GM19023 (cell line): ENCODE measurements at regions not wholly inside any gene's neighbourhood (a gene's known extent, or its start where the extent isn't known, plus 50 kb on each side); places are given as distances from the start of the nearest gene placed in this dataset.
"Not testable (repeated sequence)": the region's sequence is repeated elsewhere in the genome, so short reads cannot be mapped to it uniquely, and the experiment has no call there.

ENCODE experiments used
- ATAC-seq: cut with Tn5 transposase; IDR thresholded peaks from one replicate; pipeline ENCODE4 v1.9.1; 2021; ENCODE audit warnings: mild to moderate bottlenecking, moderate library complexity; ENCODE audit not compliant: unreplicated experiment

GRCh38 chr16:64085296-64085695, 1036.6 kb downstream of the CDH11 start:
- no peak for ATAC-seq

DNA sequence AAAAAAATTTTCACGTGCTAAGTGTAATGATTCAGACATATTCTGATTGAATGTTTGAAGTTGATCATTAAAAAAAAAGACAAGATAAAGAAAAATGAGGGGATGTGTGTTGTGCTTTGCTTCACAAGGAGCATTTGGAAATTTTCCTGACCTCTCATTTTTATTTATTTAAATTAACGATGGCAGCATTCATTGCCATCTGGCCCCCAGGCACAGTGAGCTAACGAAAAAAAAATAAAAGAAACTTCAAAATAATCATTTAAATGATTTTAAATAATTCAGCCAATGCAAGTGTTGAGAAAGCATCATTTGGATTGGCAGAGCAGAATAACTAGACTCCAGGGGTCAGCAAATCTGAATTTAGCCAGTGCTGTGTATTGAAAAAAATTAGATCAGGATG, 1037.2 kb downstream of the CDH11 start:
- ATAC-seq = no peak

DNA sequence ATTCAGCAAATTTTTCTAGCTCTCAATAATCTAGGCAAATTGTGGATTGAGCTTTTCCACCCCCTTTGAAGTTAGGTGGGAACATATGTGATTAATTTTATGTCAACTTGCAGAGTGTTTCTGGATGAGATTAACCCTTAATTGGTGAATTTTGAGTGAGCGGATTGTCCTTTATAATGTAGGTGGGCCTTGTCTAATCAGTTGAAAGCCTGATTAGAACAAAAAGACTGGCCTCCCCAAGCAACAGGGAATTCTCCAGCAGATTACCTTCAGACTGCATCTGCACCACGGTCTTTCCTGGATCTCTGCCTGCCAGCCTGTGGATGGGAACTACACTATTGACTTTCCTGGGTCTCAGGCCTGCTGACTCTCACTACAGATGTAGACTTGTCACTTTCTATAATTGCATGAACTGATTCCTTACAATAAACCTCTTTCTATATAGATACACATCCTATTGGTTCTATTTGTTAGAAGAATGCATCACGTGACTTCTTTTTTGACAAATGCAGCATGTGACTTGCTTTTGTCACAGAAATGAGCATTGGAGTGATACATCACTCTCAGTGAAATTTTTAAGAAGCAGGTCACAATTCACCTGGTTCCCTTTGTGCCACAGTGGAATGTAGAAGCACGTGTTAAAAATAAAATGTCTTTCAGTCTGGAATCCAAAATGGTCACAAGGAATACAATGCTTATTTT, 1038.3 kb downstream of the CDH11 start:
- ATAC-seq = no peak

- no peak for ATAC-seq
These were observed 1044.6 kb downstream of the CDH11 start for GRCh38 chr16:64077242-64077641.

DNA sequence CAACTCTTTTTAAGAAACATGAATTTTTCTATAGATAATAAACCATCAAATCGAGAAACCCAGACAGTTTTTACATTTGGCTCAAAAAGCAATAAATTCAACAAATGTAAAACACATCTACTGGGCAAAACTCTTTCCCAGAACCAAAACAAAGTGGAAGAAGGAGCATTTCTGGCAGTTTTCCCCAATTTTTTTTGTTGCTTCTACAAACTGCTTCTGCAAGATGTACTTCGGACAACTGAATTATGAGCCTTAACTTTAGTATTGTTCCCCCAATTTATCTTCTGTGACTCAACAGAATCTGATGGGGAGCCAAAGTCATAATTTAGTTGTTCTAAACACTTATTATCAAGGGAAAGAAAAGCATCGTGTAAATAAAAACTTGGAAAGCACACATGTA, 1047.2 kb downstream of the CDH11 start:
- no peak for ATAC-seq

DNA sequence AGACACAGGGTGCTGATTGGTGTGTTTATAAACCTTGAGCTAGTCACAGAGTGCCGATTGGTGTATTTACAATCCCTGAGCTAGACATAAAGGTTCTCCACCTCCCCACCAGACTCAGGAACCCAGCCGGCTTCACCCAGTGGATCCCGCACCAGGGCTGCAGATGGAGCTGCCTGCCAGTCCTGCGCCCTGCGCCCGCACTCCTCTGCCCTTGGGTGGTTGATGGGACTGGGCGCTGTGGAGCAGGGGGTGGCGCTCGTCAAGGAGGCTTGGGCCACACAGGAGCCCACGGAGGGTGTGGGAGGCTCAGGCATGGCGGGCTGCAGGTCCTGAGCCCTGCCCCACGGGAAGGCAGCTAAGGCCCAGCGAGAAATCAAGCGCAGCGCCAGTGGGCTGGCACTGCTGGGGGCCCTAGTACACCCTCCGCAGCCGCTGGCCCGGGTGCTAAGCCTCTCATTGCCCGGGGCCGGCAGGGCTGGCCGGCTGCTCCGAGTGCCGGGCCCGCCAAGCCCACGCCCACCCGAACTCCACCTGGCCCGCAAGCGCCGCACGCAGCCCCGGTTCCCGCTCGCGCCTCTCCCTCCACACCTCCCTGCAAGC, 1049.6 kb downstream of the CDH11 start:
- ATAC-seq = not testable (repeated sequence)

DNA sequence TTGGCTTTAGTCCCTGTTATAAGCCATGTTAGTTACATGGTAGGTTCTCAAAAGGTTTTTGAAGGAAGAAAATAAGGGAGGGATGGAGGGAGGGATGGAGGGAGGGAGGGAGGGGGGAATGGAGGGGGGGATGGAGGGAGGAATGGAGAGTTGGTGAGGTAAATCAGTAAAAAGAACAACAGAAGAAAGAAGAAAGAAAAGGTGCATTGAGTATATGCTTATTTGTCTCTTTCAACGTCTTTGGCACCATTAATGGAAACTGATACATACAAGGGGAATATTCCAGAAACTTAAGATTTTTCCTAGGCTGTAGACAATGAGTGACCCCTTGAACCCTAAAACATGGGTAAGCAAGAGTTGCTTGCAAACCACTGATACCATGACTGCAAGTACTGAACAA, 1056.3 kb downstream of the CDH11 start:
- no peak for ATAC-seq

- no peak for ATAC-seq
These were observed 1060.2 kb downstream of the CDH11 start for GRCh38 chr16:64061621-64062020.

GRCh38 chr16:64060631-64061030, 1061.2 kb downstream of the CDH11 start:
- ATAC-seq = no peak

GRCh38 chr16:64058685-64059084, 1063.2 kb downstream of the CDH11 start:
- no peak for ATAC-seq

DNA sequence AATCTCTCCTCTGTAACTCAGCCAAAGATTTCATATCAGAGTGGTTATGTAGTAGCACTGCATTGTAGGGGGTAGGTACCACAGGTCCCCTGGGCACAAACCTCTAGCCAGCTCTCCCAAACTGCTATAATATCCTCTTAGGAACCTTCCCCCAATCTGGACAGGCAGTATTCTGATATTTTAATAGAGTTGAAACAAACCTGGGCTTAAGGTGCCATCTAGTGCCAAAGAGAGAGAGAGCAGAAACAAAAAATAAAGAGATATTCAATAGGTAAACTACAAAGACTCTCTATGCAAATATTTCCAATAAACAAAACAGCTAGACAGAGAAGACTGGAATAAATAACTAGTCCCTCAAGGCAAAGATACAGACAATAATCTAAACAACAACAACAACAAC, 1070.0 kb downstream of the CDH11 start:
- no peak for ATAC-seq

DNA sequence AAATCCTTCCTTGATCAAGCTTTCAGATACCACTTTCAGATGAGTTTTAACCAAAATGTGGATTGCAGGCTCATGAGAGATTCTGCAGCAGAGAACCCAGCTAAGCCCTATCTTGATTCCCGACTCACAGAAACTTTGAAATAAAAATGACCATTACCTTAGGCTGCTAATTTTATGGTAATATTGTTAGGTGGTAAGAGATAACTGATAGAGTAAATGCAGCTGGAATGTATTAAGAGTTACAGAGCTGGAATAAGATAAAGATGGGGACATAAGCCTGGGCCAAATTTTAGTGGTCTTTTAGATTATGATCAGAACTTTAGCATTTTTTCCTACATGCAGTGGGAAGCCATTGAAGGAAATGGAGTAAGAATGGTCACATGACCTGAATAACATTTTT, 1074.0 kb downstream of the CDH11 start:
- no peak for ATAC-seq

DNA sequence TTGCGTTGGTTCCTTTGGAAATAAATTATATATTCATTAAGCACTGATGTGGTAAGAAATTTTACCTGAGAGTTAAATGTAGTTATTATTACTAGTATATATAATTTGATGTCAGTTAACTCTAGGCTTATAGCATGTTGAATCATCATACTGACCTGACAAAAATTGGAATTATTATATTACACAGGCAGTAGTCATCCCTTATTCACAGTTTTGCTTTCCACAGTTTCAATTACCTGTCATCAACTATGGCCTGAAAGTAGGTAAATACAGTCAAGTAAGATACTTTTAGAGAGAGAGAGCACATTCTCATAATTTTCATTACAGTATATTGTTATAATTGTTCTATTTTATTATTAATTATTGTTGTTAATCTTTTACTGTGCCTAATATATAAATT, 1074.7 kb downstream of the CDH11 start:
- ATAC-seq = no peak

- no peak for ATAC-seq
These were observed 1086.5 kb downstream of the CDH11 start for GRCh38 chr16:64035337-64035736.

DNA sequence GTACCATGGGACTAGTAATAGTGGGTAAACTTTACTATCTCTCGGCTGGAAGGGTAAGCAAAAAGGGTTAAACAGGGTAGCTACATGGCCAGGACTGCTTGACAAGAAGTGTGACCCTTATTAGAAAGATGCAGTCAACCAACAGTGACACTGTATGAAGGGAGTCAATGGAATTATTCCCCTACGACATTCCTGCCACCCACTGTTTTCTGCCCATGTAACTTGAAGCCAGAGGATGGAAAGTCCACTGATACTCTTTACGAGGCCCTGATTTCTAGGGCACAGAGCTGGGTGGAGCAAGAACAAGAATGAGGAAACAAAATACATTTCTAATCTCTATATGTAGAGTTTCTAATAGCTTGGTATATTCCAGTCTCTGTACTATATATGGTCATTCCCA, 1102.5 kb downstream of the CDH11 start:
- no peak for ATAC-seq

GRCh38 chr16:64017796-64018195, 1104.1 kb downstream of the CDH11 start:
- no peak for ATAC-seq

- no peak for ATAC-seq
These were observed 1108.0 kb downstream of the CDH11 start for GRCh38 chr16:64013856-64014255.

GRCh38 chr16:64012166-64012565, 1109.7 kb downstream of the CDH11 start:
- no peak for ATAC-seq

DNA sequence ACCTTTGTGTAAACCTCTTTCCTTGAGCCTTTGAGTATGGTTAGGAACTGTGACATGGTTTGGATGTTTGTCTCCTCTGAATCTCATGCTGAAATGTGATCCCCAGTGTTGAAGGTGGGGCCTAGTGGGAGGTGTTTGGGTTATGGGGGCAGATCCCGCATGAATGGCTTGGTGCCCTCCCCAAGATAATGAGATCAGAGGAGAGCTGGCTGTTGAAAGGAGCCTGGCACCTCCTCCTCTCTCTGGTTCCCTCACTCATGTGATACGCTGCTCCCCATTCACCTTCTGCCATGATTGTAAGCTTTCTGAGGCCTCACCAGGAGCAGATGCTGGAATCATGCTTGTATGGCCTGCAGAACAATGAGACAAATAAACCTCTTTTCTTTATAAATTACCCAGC, 1110.2 kb downstream of the CDH11 start:
- no peak for ATAC-seq

DNA sequence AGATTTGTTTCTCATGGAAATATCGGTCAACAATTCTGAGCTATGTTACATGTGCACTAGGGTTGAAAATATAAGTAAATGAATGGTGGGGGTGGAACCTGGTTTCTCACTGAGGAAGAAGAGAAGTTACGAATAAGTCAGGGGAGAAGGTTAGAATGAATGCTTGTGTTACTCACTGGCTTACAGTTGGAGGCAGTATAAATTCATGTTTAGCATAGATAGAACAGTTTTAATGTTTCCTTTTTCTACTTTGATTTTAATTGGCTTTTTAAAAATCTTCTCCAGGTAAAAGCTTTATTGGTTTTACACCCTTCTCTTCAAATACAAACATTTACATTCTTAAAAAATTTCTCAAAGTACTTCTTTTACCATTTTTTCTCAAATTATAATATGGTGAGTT, 1113.7 kb downstream of the CDH11 start:
- ATAC-seq = no peak

DNA sequence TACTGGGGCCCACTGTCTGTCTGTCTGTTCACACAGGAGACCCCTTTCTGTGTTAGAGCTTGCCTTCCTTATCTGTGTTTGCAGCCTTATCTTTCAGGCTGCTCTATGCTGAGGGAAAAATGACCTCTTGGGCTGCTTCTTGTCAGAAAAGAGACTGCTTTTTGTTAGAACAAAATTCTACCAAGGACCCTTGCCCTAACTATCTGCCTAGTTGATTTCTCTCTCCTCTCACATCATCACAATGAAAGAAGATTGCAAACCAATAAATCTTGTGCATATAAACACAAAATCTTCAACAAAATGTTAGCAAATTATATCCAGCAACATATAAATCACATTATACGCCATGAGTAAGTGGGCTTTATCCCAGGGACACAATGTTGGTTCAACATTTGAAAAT, 1117.7 kb downstream of the CDH11 start:
- no peak for ATAC-seq

DNA sequence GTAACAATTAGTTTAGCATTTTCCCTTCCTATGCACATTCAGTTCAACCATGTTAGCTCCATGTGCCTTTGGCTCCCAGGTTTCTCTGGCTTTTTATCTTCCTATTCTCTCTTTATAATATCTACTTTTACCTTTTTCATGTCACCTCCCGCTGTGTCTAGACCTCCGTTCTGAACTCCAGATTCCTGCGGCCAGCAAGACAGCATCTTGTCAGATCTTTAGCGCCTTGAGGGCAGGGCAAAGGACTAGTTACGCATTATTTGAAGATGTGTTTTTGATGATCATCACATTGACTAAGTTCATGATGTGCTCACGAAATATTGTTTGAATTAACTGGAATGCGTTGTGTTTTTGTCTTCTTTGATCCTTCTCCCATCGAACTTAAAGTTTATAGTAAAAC, 1126.8 kb downstream of the CDH11 start:
- no peak for ATAC-seq

DNA sequence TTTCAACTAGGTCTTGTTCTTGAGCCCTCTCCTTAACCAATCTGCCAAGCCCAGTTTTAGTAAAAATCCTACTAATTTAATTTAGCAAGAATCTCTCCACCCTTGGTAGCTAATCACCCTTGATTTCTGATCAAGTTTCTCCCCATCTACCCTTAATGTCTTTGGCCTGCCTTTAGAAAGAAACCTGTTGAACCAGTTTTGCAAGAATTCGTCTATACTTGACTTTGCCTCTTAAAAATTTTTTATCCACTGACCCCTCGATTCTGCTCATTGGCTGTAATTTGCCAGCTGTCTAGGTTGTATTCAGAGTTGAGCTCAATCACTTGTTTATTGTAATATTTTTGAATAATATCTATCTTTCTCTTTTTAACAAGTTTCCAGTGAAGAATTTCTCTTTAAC, 1138.5 kb downstream of the CDH11 start:
- ATAC-seq = no peak
